Gastroesophageal sphincter (tissue), 4 donors: ENCODE measurements at regions not wholly inside any gene's neighbourhood (a gene's known extent, or its start where the extent isn't known, plus 50 kb on each side); places are given as distances from the start of the nearest gene placed in this dataset.

ENCODE experiments used
- ATAC-seq: fragments of 150-250 bp; one replicate; pipeline ENCODE4 v1.9.1; 2016; ENCODE audit warnings: mild to moderate bottlenecking, moderate library complexity
- H3K27ac ChIP-seq, 4 donors: fragments of 200-600 bp; sonication (generic) in 3 of 4; 1 replicate in 3 of 4; 2 replicates in 1 of 4; pipeline ENCODE4 v1.5.1; 2016 to 2019
- H3K27me3 ChIP-seq: fragments of 200-600 bp; sonication (generic); one replicate; pipeline ENCODE4 v1.5.1; 2019
- H3K36me3 ChIP-seq, 2 donors: fragments of 200-600 bp; sonication (generic); one replicate each; pipeline ENCODE4 v1.5.1; 2019; ENCODE audit warnings: control low read depth in 1 of 2
- H3K4me1 ChIP-seq, 3 donors: fragments of 200-600 bp; sonication (generic); 1 replicate in 2 of 3; 2 replicates in 1 of 3; pipeline ENCODE4 v1.5.1; 2016 to 2019; ENCODE audit warnings: control low read depth in 2 of 3
- H3K4me3 ChIP-seq, 2 donors: fragments of 200-600 bp; sonication (generic); one replicate each; pipeline ENCODE4 v1.5.1; 2019; ENCODE audit warnings: mild to moderate bottlenecking in 1 of 2, moderate library complexity in 1 of 2
- H3K9me3 ChIP-seq, 3 donors: fragments of 200-600 bp; sonication (generic); one replicate each; pipeline ENCODE4 v1.5.1; 2017 to 2019; ENCODE audit warnings: control low read depth in 2 of 3
- CTCF ChIP-seq, 4 experiments: fragments of 200-600 bp in 2 of 4; fragments of 450-650 bp in 2 of 4; sonication (generic) in 1 of 4; IDR thresholded peaks; one replicate each; pipeline ENCODE4 v1.5.1; 2017 to 2019; ENCODE audit warnings: antibody characterized with exemption in 4 of 4, mild to moderate bottlenecking in 2 of 4, moderate library complexity in 2 of 4
- EP300 ChIP-seq: sonication (generic); formaldehyde crosslinking; IDR thresholded peaks from one replicate; pipeline ENCODE4 v1.6.1; 2017; ENCODE audit warnings: antibody characterized with exemption, mild to moderate bottlenecking
- POLR2A ChIP-seq, 2 donors: fragments of 450-650 bp; IDR thresholded peaks; one replicate each; pipeline ENCODE4 v1.6.1; 2017; ENCODE audit warnings: antibody characterized with exemption in 2 of 2, mild to moderate bottlenecking in 2 of 2, moderate library complexity in 1 of 2
- POLR2AphosphoS5 ChIP-seq: sonication (generic); formaldehyde crosslinking; IDR thresholded peaks from one replicate; pipeline ENCODE4 v1.6.1; 2017; ENCODE audit warnings: antibody characterized with exemption
- WGBS, 2 donors: methylation state at CpG; one replicate each; pipeline ENCODE4 v1.1.5; 2018; ENCODE audit warnings: low coverage in 1 of 2; 5-methylcytosine and 5-hydroxymethylcytosine counted together

GRCh38 chr4:58561170-58561569 lies 1451.0 kb upstream of the IGFBP7 start:
- H3K36me3 ChIP-seq, result no peaks in the 10 kb centered on the region
- WGBS, 2 donors, result 71 to 86% methylated on average over 1 of the region's 1 CpG
- no peak for ATAC-seq
- TF ChIP-seq POLR2A (IDR thresholded peaks at IDR 0.05) (no peak), POLR2AphosphoS5 (no peak), EP300 (no peak), CTCF (IDR thresholded peaks at IDR 0.05) (no peak)
- H3K27ac ChIP-seq, result no peak overlapping the region
- no peaks in the 10 kb centered on the region for H3K4me1 ChIP-seq
- H3K4me3 ChIP-seq, result no peak overlapping the region
- no peaks in the 10 kb centered on the region for H3K27me3 ChIP-seq
- H3K9me3 ChIP-seq, result no peaks in the 10 kb centered on the region

GRCh38 chr4:58560736-58561135 lies 1450.6 kb upstream of the IGFBP7 start:
- no peak overlapping the region for H3K27ac ChIP-seq
- ATAC-seq, result no peak
- TF ChIP-seq CTCF (IDR thresholded peaks at IDR 0.05) (no peak), POLR2A (IDR thresholded peaks at IDR 0.05) (no peak), EP300 (no peak), POLR2AphosphoS5 (no peak)
- no peaks in the 10 kb centered on the region for H3K4me1 ChIP-seq
- H3K27me3 ChIP-seq, result no peaks in the 10 kb centered on the region
- no peaks in the 10 kb centered on the region for H3K9me3 ChIP-seq
- no peak overlapping the region for H3K4me3 ChIP-seq
- 60 to 67% methylated on average over 1 of the region's 1 CpG for WGBS, 2 donors
- no peaks in the 10 kb centered on the region for H3K36me3 ChIP-seq

- Histone ChIP-seq H3K36me3 (no peaks in the 10 kb centered on the region), H3K4me1 (no peaks in the 10 kb centered on the region), H3K27ac (no peak overlapping the region), H3K9me3 (no peaks in the 10 kb centered on the region), H3K27me3 (no peaks in the 10 kb centered on the region), H3K4me3 (no peak overlapping the region)
- 34 to 60% methylated on average over 1 to 2 of the region's 2 CpGs for WGBS, 2 donors
- no peak for TF ChIP-seq CTCF (IDR thresholded peaks at IDR 0.05)
- TF ChIP-seq POLR2A (IDR thresholded peaks at IDR 0.05), result no peak
- TF ChIP-seq POLR2AphosphoS5, result no peak
- ATAC-seq, result no peak
Observed at GRCh38 chr4:58553679-58554078, 1443.5 kb upstream of the IGFBP7 start.

DNA sequence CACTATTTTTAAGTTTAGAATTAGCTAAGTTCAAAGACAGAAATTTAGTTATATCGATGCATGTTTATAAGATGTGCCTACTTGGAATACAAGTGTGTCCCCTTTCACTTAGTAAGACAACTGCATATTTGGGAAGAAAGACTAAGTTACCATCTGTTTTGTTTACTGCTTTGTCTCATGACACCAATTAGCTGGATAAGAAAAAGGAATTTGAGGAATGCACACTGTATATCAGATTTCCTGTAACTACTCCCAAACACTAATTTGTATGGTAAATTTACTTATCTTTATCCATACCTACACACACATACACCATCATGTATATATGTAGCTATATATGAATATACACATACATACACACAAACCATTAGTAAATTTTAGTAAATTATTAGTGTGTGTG lies 1442.8 kb upstream of the IGFBP7 start:
- ATAC-seq, result no peak
- Histone ChIP-seq H3K27me3 (no peaks in the 10 kb centered on the region), H3K4me3 (no peak overlapping the region), H3K9me3 (no peaks in the 10 kb centered on the region), H3K4me1 (no peaks in the 10 kb centered on the region), H3K36me3 (no peaks in the 10 kb centered on the region), H3K27ac (no peak overlapping the region)
- TF ChIP-seq EP300 (no peak), POLR2AphosphoS5 (no peak), POLR2A (IDR thresholded peaks at IDR 0.05) (no peak), CTCF (IDR thresholded peaks at IDR 0.05) (no peak)
- WGBS, 2 donors, result 68 to 100% methylated on average over 1 of the region's 1 CpG

DNA sequence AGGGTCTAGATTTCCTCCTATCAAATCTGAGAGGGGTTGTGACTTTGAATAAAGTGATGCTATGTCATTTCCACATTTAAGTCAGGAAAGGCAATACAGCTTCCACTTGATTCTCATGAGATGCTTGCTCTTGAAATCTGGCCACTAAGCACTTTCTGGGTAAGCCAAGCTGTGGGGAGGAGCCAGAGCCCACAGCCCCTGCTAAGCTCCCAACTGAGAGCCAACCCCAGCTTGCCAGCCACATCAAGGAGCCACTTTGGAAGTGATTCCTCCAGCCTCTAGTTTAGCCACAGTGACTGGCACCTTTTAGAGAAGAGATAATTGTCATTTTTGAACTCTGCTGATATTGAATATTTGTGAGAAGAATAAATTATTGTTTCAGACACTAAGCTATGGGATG lies 1441.5 kb upstream of the IGFBP7 start:
- no peak overlapping the region for H3K4me3 ChIP-seq
- no peak overlapping the region for H3K27ac ChIP-seq
- no peaks in the 10 kb centered on the region for H3K4me1 ChIP-seq
- no peaks in the 10 kb centered on the region for H3K27me3 ChIP-seq
- TF ChIP-seq CTCF (IDR thresholded peaks at IDR 0.05), result no peak
- TF ChIP-seq POLR2A (IDR thresholded peaks at IDR 0.05), result no peak
- TF ChIP-seq POLR2AphosphoS5, result no peak
- no peak for TF ChIP-seq EP300
- ATAC-seq, result no peak
- H3K36me3 ChIP-seq, result no peaks in the 10 kb centered on the region
- no peaks in the 10 kb centered on the region for H3K9me3 ChIP-seq
